ENCODE measurements at regions not wholly inside any gene's neighbourhood (a gene's known extent, or its start where the extent isn't known, plus 50 kb on each side); places are given as distances from the start of the nearest gene placed in this dataset.

DNA sequence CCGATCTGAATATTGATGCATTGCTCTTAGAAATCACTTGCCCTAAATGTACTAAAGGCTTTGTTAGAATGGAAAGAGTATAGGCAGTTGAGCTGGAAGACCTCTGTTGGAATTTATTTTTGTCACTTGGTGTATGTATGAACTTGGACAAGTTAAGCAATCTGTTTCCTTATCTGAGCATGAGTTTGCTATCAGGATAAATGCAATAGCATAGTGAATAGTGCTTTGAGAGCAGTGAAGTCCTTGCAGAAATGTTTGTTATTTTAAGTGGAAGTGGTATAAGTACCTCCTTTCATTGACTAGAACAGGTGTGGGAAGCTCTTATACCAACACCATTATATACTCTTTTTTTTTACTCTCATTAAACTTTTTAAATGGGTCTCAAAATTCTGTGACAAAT, 146.4 kb upstream of the ONECUT1 start:
- TF ChIP-seq EZH2phosphoT487 (IDR thresholded peaks at IDR 0.05; ENCODE audit: insufficient read depth, low read depth) (no peak), EZH2 (IDR thresholded peaks at IDR 0.05; ENCODE audit: insufficient read depth, poor library complexity, severe bottlenecking) (no peak)
- Histone ChIP-seq H3K9ac (no peak overlapping the region), H3F3A (ENCODE audit: insufficient read depth) (no peaks in the 10 kb centered on the region), H3K4me1 (ENCODE audit: insufficient read depth) (no peaks in the 10 kb centered on the region), H3K9me3 (ENCODE audit: low read depth) (no peaks in the 10 kb centered on the region), H2AFZ (no peak overlapping the region), H3K4me2 (ENCODE audit: unreplicated experiment) (no peak overlapping the region), H3K4me3 (no peak overlapping the region), H3K36me3 (ENCODE audit: low read depth) (no peaks in the 10 kb centered on the region), H3K79me2 (ENCODE audit: insufficient read depth) (no peaks in the 10 kb centered on the region), H4K20me1 (ENCODE audit: insufficient read depth) (no peaks in the 10 kb centered on the region), H3K27me3 (replicated peaks; ENCODE audit: insufficient read depth) (no peaks in the 10 kb centered on the region), H3K27ac (no peak overlapping the region), H3K9me2 (ENCODE audit: insufficient read depth) (no peaks in the 10 kb centered on the region)
- WGBS, 2 experiments (ENCODE audit: low coverage in 1 of 2, low lambda C conversion rate in 2 of 2, missing lambda C conversion rate in 2 of 2) = 26 to 47% methylated on average over 1 of the region's 1 CpG
- no peak for DNase-seq
- in situ Hi-C loops (cut with MboI) = no loop called here

DNA sequence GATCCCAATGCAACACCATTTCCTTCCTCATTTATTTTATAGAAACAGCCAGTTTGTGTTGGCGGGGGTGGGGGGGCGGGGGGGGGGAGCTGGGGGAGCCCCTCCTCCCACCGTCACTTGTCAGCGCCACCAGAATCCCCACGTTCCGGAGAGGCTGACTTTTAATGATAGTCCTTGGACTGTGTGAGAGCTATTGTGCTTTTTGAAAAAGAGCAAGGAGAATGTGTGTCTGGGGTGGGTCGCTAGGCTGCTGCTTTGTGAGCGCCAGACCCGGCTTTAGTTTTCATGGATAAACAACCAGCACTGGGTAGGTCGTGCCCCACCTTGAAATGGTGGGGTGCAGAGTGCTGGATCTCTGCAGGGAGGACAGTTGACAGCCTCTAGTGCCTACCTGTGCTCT, 135.0 kb upstream of the ONECUT1 start:
- H3K9ac ChIP-seq = no peak overlapping the region
- H3K4me1 ChIP-seq (ENCODE audit: insufficient read depth) = no peaks in the 10 kb centered on the region
- H3F3A ChIP-seq (ENCODE audit: insufficient read depth) = no peaks in the 10 kb centered on the region
- H3K27me3 ChIP-seq (replicated peaks; ENCODE audit: insufficient read depth) = no peaks in the 10 kb centered on the region
- no peak overlapping the region for H3K27ac ChIP-seq
- no peaks in the 10 kb centered on the region for H3K9me3 ChIP-seq (ENCODE audit: low read depth)
- H2AFZ ChIP-seq = no peak overlapping the region
- no peaks in the 10 kb centered on the region for H4K20me1 ChIP-seq (ENCODE audit: insufficient read depth)
- H3K4me3 ChIP-seq = no peak overlapping the region
- no peaks in the 10 kb centered on the region for H3K79me2 ChIP-seq (ENCODE audit: insufficient read depth)
- in situ Hi-C loops (cut with MboI) = no loop called here
- TF ChIP-seq EZH2phosphoT487 (IDR thresholded peaks at IDR 0.05; ENCODE audit: insufficient read depth, low read depth) (no peak), EZH2 (IDR thresholded peaks at IDR 0.05; ENCODE audit: insufficient read depth, poor library complexity, severe bottlenecking) (no peak)
- no peaks in the 10 kb centered on the region for H3K9me2 ChIP-seq (ENCODE audit: insufficient read depth)
- H3K36me3 ChIP-seq (ENCODE audit: low read depth) = no peaks in the 10 kb centered on the region
- H3K4me2 ChIP-seq (ENCODE audit: unreplicated experiment) = no peak overlapping the region
- 0 to 4% methylated on average over 6 to 10 of the region's 10 CpGs for WGBS, 2 experiments (ENCODE audit: low coverage in 1 of 2, low lambda C conversion rate in 2 of 2, missing lambda C conversion rate in 2 of 2)
- DNase-seq = no peak

DNA sequence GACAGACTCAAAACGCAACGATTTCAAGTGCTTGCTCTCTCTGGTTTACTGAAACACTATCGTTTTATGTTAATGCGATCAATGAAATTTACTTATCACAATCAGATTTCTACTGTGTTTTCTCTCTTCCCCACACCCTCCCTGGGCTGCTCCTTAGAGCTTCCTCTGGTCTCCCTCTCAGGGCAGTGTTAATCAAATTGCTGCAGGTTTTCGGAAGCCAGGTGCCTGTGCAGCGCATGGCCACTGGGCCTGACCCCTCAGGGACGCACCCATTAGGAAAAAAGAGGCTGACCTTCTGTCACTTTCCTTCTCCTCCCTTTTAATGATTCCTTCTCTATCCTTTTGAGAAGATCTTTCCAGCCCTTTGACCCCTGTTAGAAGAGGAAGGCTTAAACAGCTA, 134.5 kb upstream of the ONECUT1 start:
- 26 to 30% methylated on average over 7 of the region's 7 CpGs for WGBS, 2 experiments (ENCODE audit: low coverage in 1 of 2, low lambda C conversion rate in 2 of 2, missing lambda C conversion rate in 2 of 2)
- Histone ChIP-seq H3K4me3 (no peak overlapping the region), H3K9me3 (ENCODE audit: low read depth) (no peaks in the 10 kb centered on the region), H3K36me3 (ENCODE audit: low read depth) (no peaks in the 10 kb centered on the region), H3K9me2 (ENCODE audit: insufficient read depth) (no peaks in the 10 kb centered on the region), H2AFZ (no peak overlapping the region), H3K4me1 (ENCODE audit: insufficient read depth) (no peaks in the 10 kb centered on the region), H4K20me1 (ENCODE audit: insufficient read depth) (no peaks in the 10 kb centered on the region), H3K27me3 (replicated peaks; ENCODE audit: insufficient read depth) (no peaks in the 10 kb centered on the region), H3K79me2 (ENCODE audit: insufficient read depth) (no peaks in the 10 kb centered on the region), H3F3A (ENCODE audit: insufficient read depth) (no peaks in the 10 kb centered on the region), H3K4me2 (ENCODE audit: unreplicated experiment) (no peak overlapping the region), H3K27ac (no peak overlapping the region), H3K9ac (no peak overlapping the region)
- DNase-seq = no peak
- in situ Hi-C loops (cut with MboI) = no loop called here
- TF ChIP-seq EZH2 (IDR thresholded peaks at IDR 0.05; ENCODE audit: insufficient read depth, poor library complexity, severe bottlenecking) (no peak), EZH2phosphoT487 (IDR thresholded peaks at IDR 0.05; ENCODE audit: insufficient read depth, low read depth) (no peak)

DNA sequence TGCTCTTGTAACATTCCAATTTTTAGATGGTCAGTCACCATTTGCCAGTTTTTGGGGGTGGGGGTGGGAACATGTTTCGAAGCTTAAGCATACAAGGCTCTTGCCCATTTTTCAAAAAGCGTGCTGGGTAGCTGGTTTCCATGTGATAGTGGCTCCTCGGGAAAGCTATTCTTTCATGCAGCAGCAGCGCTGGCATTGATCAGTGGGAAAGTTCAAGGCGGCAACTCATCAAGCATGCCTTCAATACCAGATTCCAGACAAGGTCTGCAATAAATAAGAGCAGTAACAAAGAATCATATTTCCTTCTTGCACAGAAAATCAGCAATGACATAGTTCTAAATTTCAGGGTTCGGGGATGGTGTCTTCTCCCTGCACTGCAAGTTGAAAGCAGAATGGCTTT, 133.5 kb upstream of the ONECUT1 start:
- H2AFZ ChIP-seq = no peak overlapping the region
- H3K79me2 ChIP-seq (ENCODE audit: insufficient read depth) = no peaks in the 10 kb centered on the region
- H3K36me3 ChIP-seq (ENCODE audit: low read depth) = no peaks in the 10 kb centered on the region
- H3K4me2 ChIP-seq (ENCODE audit: unreplicated experiment) = no peak overlapping the region
- no peaks in the 10 kb centered on the region for H3K27me3 ChIP-seq (replicated peaks; ENCODE audit: insufficient read depth)
- no peaks in the 10 kb centered on the region for H3F3A ChIP-seq (ENCODE audit: insufficient read depth)
- in situ Hi-C loops (cut with MboI) = no loop called here
- H4K20me1 ChIP-seq (ENCODE audit: insufficient read depth) = no peaks in the 10 kb centered on the region
- no peak overlapping the region for H3K27ac ChIP-seq
- TF ChIP-seq EZH2 (IDR thresholded peaks at IDR 0.05; ENCODE audit: insufficient read depth, poor library complexity, severe bottlenecking) (no peak), EZH2phosphoT487 (IDR thresholded peaks at IDR 0.05; ENCODE audit: insufficient read depth, low read depth) (no peak)
- H3K9me2 ChIP-seq (ENCODE audit: insufficient read depth) = no peaks in the 10 kb centered on the region
- no peaks in the 10 kb centered on the region for H3K9me3 ChIP-seq (ENCODE audit: low read depth)
- no peak for DNase-seq
- WGBS, 2 experiments (ENCODE audit: low coverage in 1 of 2, low lambda C conversion rate in 2 of 2, missing lambda C conversion rate in 2 of 2) = 18 to 19% methylated on average over 6 of the region's 6 CpGs
- no peak overlapping the region for H3K4me3 ChIP-seq
- H3K4me1 ChIP-seq (ENCODE audit: insufficient read depth) = no peaks in the 10 kb centered on the region
- H3K9ac ChIP-seq = no peak overlapping the region

DNA sequence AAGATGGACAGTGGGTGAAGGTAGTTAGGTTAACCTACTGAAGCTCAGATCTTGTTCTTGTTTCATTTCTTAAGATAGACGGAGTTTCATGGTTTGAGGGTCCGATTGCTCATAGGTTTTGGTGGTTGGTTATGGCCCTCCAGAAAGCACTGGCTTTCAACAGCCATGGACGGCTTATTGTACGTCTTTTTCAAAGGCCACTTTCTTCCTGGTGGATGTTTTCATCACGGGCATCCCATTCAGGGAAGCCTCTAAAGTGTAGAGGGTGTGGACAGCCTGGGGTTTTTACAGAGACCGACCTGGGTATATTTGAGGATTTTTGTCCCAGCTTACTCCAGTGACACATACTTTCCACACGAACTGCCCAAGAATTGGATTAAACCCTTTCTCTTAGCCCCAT, 132.7 kb upstream of the ONECUT1 start:
- DNase-seq = no peak
- Histone ChIP-seq H4K20me1 (ENCODE audit: insufficient read depth) (no peaks in the 10 kb centered on the region), H3K9ac (no peak overlapping the region), H3K9me2 (ENCODE audit: insufficient read depth) (no peaks in the 10 kb centered on the region), H3K27me3 (replicated peaks; ENCODE audit: insufficient read depth) (no peaks in the 10 kb centered on the region), H3K4me3 (no peak overlapping the region), H3K4me1 (ENCODE audit: insufficient read depth) (no peaks in the 10 kb centered on the region), H2AFZ (no peak overlapping the region), H3K4me2 (ENCODE audit: unreplicated experiment) (no peak overlapping the region), H3K36me3 (ENCODE audit: low read depth) (no peaks in the 10 kb centered on the region), H3K9me3 (ENCODE audit: low read depth) (no peaks in the 10 kb centered on the region), H3F3A (ENCODE audit: insufficient read depth) (no peaks in the 10 kb centered on the region), H3K27ac (no peak overlapping the region), H3K79me2 (ENCODE audit: insufficient read depth) (no peaks in the 10 kb centered on the region)
- TF ChIP-seq EZH2 (IDR thresholded peaks at IDR 0.05; ENCODE audit: insufficient read depth, poor library complexity, severe bottlenecking) (no peak), EZH2phosphoT487 (IDR thresholded peaks at IDR 0.05; ENCODE audit: insufficient read depth, low read depth) (no peak)
- in situ Hi-C loops (cut with MboI) = no loop called here
- 21 to 26% methylated on average over 7 of the region's 7 CpGs for WGBS, 2 experiments (ENCODE audit: low coverage in 1 of 2, low lambda C conversion rate in 2 of 2, missing lambda C conversion rate in 2 of 2)
